GM10266 (cell line): ENCODE measurements at regions not wholly inside any gene's neighbourhood (a gene's known extent, or its start where the extent isn't known, plus 50 kb on each side); places are given as distances from the start of the nearest gene placed in this dataset.
"Not testable (repeated sequence)": the region's sequence is repeated elsewhere in the genome, so short reads cannot be mapped to it uniquely, and the experiment has no call there.

Source experiments
- DNase-seq: peaks from one replicate; pipeline ENCODE4 v3.0.0; 2012; ENCODE audit errors: extremely low spot score
- CTCF ChIP-seq: IDR thresholded peaks from 2 replicates; pipeline ENCODE4 v1.5.1; 2012; ENCODE audit warnings: mild to moderate bottlenecking, low read depth; ENCODE audit not compliant: control insufficient read depth, insufficient read depth; ENCODE audit errors: missing control alignments

DNA sequence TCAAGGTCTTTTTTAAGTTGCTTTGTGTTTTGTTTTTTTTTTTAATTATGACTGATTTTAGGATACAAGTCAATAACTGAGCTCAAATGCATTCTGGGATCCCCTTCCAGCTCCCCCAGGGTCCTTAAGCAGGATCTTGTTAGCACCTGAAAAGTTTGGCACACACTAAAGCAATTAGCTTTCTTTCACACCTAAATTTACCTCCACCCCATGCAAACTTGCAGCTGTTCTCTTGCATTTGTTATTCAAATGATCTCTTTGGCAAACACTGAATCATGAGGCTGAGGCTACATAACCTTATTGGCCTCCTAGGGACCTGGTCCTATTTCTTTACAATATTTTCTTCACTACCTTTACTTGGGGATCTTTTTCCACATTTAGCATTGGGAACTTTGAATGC is 2026.1 kb upstream of the CELF4 start:
- no peak for TF ChIP-seq CTCF
- no peak for DNase-seq

GRCh38 chr18:39589496-39589895 is 2023.9 kb upstream of the CELF4 start:
- no peak for TF ChIP-seq CTCF
- DNase-seq, result no peak

GRCh38 chr18:39587586-39587985 is 2022.0 kb upstream of the CELF4 start:
- no peak for DNase-seq
- TF ChIP-seq CTCF, result no peak

DNA sequence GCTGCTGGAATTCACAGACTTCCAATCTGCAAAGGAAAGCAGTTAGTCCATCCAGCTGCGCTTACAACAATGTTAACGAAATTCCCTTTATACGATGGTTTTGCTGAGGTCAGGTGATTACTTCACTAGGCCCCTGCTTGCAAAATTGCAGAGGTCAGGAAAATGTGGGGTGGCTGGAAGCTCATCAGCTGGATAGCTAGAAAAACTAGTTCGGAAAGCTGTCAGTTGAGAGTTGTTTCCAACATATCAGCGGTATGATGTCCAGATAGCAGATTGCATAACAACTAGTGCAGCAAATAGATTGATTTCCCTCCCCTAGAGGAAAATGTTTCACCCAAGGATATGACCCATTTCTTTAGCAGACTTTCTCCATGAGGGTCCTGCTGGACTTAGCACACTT is 2021.1 kb upstream of the CELF4 start:
- TF ChIP-seq CTCF, result no peak
- DNase-seq, result no peak

DNA sequence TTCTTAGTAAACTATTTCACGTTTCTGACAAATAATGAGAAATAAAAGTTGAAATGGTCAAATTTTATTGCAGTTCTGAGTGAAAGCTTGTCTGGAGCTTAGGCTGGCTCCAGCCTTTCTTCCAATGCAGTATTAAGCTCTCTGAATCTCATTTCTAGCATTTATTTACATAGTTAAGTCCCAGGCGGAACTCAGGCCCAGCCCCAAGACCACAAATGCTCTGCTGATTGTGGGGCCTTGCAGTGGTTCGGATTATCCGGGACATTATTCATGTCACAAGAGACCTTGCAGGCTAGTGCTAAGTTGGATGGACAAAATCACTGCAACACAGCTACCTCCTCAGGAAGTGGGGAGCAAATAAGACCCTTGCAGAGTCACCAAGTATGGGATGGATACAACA is 2009.3 kb upstream of the CELF4 start:
- no peak for DNase-seq
- TF ChIP-seq CTCF, result no peak

DNA sequence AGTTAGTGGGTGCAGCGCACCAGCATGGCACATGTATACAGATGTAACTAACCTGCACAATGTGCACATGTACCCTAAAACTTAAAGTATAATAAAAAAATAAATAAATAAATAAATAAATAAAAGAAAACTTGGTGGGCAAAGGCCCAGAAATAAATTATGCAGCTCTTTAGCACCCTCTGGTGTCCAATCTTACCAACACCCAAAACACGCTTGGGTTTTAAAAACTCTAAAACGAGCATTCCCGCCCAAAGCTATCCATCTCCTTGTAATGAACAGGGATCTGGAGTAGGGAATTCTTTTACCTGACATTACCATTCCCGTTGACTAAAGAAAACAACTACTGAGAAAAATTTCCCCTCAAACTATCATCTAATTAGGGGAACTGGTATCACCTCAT is 2005.9 kb upstream of the CELF4 start:
- peak; percentile 35 for TF ChIP-seq CTCF
- peak; percentile 7 for DNase-seq

DNA sequence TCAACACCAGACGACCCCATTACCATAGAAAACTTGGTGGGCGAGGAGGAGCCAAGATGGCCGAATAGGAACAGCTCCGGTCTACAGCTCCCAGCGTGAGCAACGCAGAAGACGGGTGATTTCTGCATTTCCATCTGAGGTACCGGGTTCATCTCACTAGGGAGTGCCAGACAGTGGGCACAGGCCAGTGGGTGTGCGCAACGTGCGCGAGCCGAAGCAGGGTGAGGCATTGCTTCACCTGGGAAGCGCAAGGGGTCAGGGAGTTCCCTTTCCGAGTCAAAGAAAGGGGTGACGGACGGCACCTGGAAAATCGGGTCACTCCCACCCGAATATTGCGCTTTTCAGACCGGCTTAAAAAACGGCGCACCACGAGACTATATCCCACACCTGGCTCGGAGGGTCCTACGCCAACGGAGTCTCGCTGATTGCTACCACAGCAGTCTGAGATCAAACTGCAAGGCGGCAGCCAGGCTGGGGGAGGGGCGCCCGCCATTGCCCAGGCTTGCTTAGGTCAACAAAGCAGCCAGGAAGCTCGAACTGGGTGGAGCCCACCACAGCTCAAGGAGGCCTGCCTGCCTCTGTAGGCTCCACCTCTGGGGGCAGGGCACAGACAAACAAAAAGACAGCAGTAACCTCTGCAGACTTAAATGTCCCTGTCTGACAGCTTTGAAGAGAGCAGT is 2000.1 kb upstream of the CELF4 start:
- not testable (repeated sequence) for DNase-seq

- DNase-seq, result no peak
- no peak for TF ChIP-seq CTCF
Observed at GRCh38 chr18:39564716-39565115, 1999.1 kb upstream of the CELF4 start.
